H1 (cell line): ENCODE measurements at regions not wholly inside any gene's neighbourhood (a gene's known extent, or its start where the extent isn't known, plus 50 kb on each side); places are given as distances from the start of the nearest gene placed in this dataset.

ENCODE experiments used
- CTCF ChIA-PET: fragments of 300-600 bp; sonication (Branson Sonifier 250); formaldehyde crosslinking; loops from one replicate; lab custom pipeline; 2021; ENCODE audit not compliant: partially characterized antibody; lab: Charles Lee
- POLR2A ChIA-PET: fragments of 300-600 bp; sonication (Branson Sonifier 250); formaldehyde crosslinking; loops from one replicate; lab custom pipeline; 2021; ENCODE audit warnings: inconsistent platforms; ENCODE audit not compliant: partially characterized antibody; lab: Charles Lee
- DNase-seq, 2 experiments: peaks; one replicate each; pipeline versions ENCODE4 v3.0.0 to v3.0.0-alpha.2; 2010 to 2022; ENCODE audit warnings: low spot score in 2 of 2, low read depth in 1 of 2, mixed read lengths in 1 of 2
- FAIRE-seq: peaks from 2 replicates; lab custom pipeline; 2011; peaks lifted over from hg19 to GRCh38; lab: Jason Lieb, UNC
- H2AFZ ChIP-seq: 2 replicates; pipeline ENCODE4 v1.8.1; 2012; ENCODE audit warnings: low read length, inconsistent platforms
- H2AK5ac ChIP-seq: 2 replicates; pipeline ENCODE4 v1.6.1; 2013; ENCODE audit warnings: low read depth, low read length
- H2BK120ac ChIP-seq: replicated peaks from 2 replicates; pipeline ENCODE3; 2013; ENCODE audit warnings: low read depth, low read length, inconsistent platforms
- H2BK12ac ChIP-seq: 2 replicates; pipeline ENCODE4 v1.6.1; 2013; ENCODE audit warnings: low read depth, low read length
- H2BK15ac ChIP-seq: 2 replicates; pipeline ENCODE4 v1.6.1; 2013; ENCODE audit warnings: low read length
- H2BK20ac ChIP-seq: 2 replicates; pipeline ENCODE4 v1.6.1; 2013; ENCODE audit warnings: low read length
- H2BK5ac ChIP-seq: 2 replicates; pipeline ENCODE4 v1.6.1; 2013; ENCODE audit warnings: low read depth, low read length
- H3K14ac ChIP-seq: 2 replicates; pipeline ENCODE4 v1.6.1; 2013; ENCODE audit warnings: inconsistent platforms; ENCODE audit not compliant: insufficient read length
- H3K18ac ChIP-seq: 2 replicates; pipeline ENCODE4 v1.6.1; 2013; ENCODE audit warnings: low read length; ENCODE audit errors: extremely low read depth
- H3K23ac ChIP-seq: 2 replicates; pipeline ENCODE4 v1.6.1; 2013; ENCODE audit warnings: inconsistent platforms; ENCODE audit not compliant: insufficient read length
- H3K23me2 ChIP-seq: 2 replicates; pipeline ENCODE4 v1.6.1; 2013; ENCODE audit warnings: low read depth, low read length
- H3K27ac ChIP-seq: 2 replicates; pipeline ENCODE4 v1.6.1; 2011; ENCODE audit warnings: low read depth, low read length, inconsistent platforms
- H3K27me3 ChIP-seq, 4 experiments: replicated peaks in 1 of 4; 1 replicate in 1 of 4; 2 replicates in 3 of 4; pipeline versions ENCODE4 v1.6.1 to v1.8.1; 2011 to 2013; ENCODE audit warnings: low read length in 3 of 4, mild to moderate bottlenecking in 3 of 4, inconsistent platforms in 2 of 4, mixed read lengths in 2 of 4, moderate library complexity in 1 of 4; ENCODE audit not compliant: control insufficient read depth in 3 of 4, insufficient read depth in 3 of 4; ENCODE audit errors: extremely low read depth in 1 of 4
- H3K36me3 ChIP-seq, 4 experiments: 2 replicates each; pipeline versions ENCODE4 v1.6.1 to v1.8.1; 2011 to 2013; ENCODE audit warnings: mild to moderate bottlenecking in 4 of 4, low read length in 3 of 4, moderate library complexity in 2 of 4, control low read depth in 1 of 4, inconsistent platforms in 1 of 4; ENCODE audit not compliant: insufficient read depth in 4 of 4, control insufficient read depth in 2 of 4
- H3K4ac ChIP-seq: replicated peaks from 2 replicates; pipeline ENCODE3; 2013; ENCODE audit warnings: low read length, low read depth, mixed read lengths, inconsistent platforms; ENCODE audit not compliant: insufficient read length
- H3K4me1 ChIP-seq, 4 experiments: replicated peaks in 1 of 4; 1 replicate in 1 of 4; 2 replicates in 3 of 4; pipeline versions ENCODE4 v1.6.1 to v1.8.1; 2011 to 2013; ENCODE audit warnings: low read length in 3 of 4, inconsistent platforms in 2 of 4, mixed read lengths in 1 of 4; ENCODE audit not compliant: insufficient read depth in 4 of 4, control insufficient read depth in 3 of 4
- H3K4me2 ChIP-seq, 2 experiments: 2 replicates each; pipeline versions ENCODE4 v1.6.1 to v1.8.1; 2011 to 2013; ENCODE audit warnings: low read depth in 2 of 2, low read length in 2 of 2, control low read depth in 1 of 2, inconsistent platforms in 1 of 2, mild to moderate bottlenecking in 1 of 2; ENCODE audit not compliant: insufficient read depth in 1 of 2
- H3K4me3 ChIP-seq, 4 experiments: fragments of 200-600, 300-600 bp in 1 of 4; sonication (generic), shearing (Covaris generic), sonication (Bioruptor Twin) in 1 of 4; 2 replicates each; pipeline versions ENCODE4 v1.5.1 to v1.8.1; 2011 to 2016; ENCODE audit warnings: low read length in 4 of 4, low read depth in 3 of 4, control low read depth in 2 of 4, inconsistent platforms in 2 of 4, mild to moderate bottlenecking in 2 of 4, mixed read lengths in 1 of 4, moderate library complexity in 1 of 4; ENCODE audit not compliant: insufficient read depth in 2 of 4; ENCODE audit errors: extremely low read depth in 1 of 4
- H3K56ac ChIP-seq: replicated peaks from 2 replicates; pipeline ENCODE3; 2013; ENCODE audit warnings: low read depth, mild to moderate bottlenecking, mixed read lengths, low read length, inconsistent platforms; ENCODE audit not compliant: insufficient read length
- H3K79me1 ChIP-seq: 2 replicates; pipeline ENCODE4 v1.6.1; 2013; ENCODE audit warnings: low read depth, low read length, control low read depth
- H3K79me2 ChIP-seq, 2 experiments: 2 replicates each; pipeline versions ENCODE4 v1.6.1 to v1.8.1; 2012 to 2013; ENCODE audit warnings: low read length in 2 of 2, mild to moderate bottlenecking in 2 of 2, inconsistent platforms in 1 of 2; ENCODE audit not compliant: insufficient read depth in 2 of 2, control insufficient read depth in 1 of 2
- H3K9ac ChIP-seq, 4 experiments: replicated peaks in 1 of 4; 1 replicate in 1 of 4; 2 replicates in 3 of 4; pipeline versions ENCODE4 v1.6.1 to v1.8.1; 2011 to 2013; ENCODE audit warnings: low read depth in 3 of 4, low read length in 3 of 4, control low read depth in 2 of 4, mild to moderate bottlenecking in 2 of 4, moderate library complexity in 2 of 4, inconsistent platforms in 1 of 4; ENCODE audit errors: extremely low read depth in 1 of 4
- H3K9me3 ChIP-seq, 2 experiments: 2 replicates each; pipeline versions ENCODE4 v1.6.1 to v1.8.1; 2012 to 2013; ENCODE audit warnings: mild to moderate bottlenecking in 2 of 2, moderate library complexity in 2 of 2, control low read depth in 1 of 2, inconsistent platforms in 1 of 2, low read depth in 1 of 2, low read length in 1 of 2, mixed read lengths in 1 of 2; ENCODE audit not compliant: insufficient read depth in 2 of 2
- H4K20me1 ChIP-seq, 2 experiments: replicated peaks in 1 of 2; 2 replicates each; pipeline versions ENCODE3 to v1.8.1; 2011 to 2013; ENCODE audit warnings: inconsistent platforms in 2 of 2, low read length in 2 of 2, mild to moderate bottlenecking in 1 of 2; ENCODE audit not compliant: insufficient read depth in 2 of 2, control insufficient read depth in 1 of 2
- H4K5ac ChIP-seq: 2 replicates; pipeline ENCODE4 v1.6.1; 2013; ENCODE audit warnings: low read length, low read depth, mixed read lengths, inconsistent platforms; ENCODE audit not compliant: insufficient read length
- H4K8ac ChIP-seq: 2 replicates; pipeline ENCODE4 v1.8.0; 2013; ENCODE audit warnings: mild to moderate bottlenecking, moderate library complexity, low read length, inconsistent platforms; ENCODE audit not compliant: insufficient read depth; ENCODE audit errors: extremely low read depth
- H4K91ac ChIP-seq: replicated peaks from 2 replicates; pipeline ENCODE3; 2013; ENCODE audit warnings: low read length, mixed read lengths, inconsistent platforms; ENCODE audit not compliant: insufficient read length
- BCL11A ChIP-seq, 2 experiments: IDR thresholded peaks; one replicate each; pipeline ENCODE4 v1.6.1; 2011; ENCODE audit warnings: low read depth in 2 of 2, low read length in 2 of 2, mild to moderate bottlenecking in 2 of 2
- CHD1 ChIP-seq: IDR thresholded peaks from 2 replicates; pipeline ENCODE4 v1.6.1; 2012; ENCODE audit warnings: low read depth, low read length, improper control_type of control experiment
- KDM4A ChIP-seq: IDR thresholded peaks from one replicate; pipeline ENCODE4 v1.7.1; 2012; ENCODE audit warnings: low read depth, mild to moderate bottlenecking, moderate library complexity, low read length, inconsistent platforms; ENCODE audit not compliant: severe bottlenecking
- TEAD4 ChIP-seq: IDR thresholded peaks from 2 replicates; pipeline ENCODE4 v1.6.1; 2012; ENCODE audit warnings: low read depth, low read length, inconsistent platforms, mixed read lengths
- ZNF274 ChIP-seq: IDR thresholded peaks from 2 replicates; pipeline ENCODE4 v1.7.0; 2012; ENCODE audit warnings: low read length, borderline replicate concordance; ENCODE audit errors: extremely low read depth
- WGBS, 2 experiments: shearing (Covaris generic) in 1 of 2; methylation state at CpG; one replicate each; pipeline versions ENCODE4 v1.1.6 to v1.1.7; 2013 to 2015; ENCODE audit warnings: low lambda C conversion rate in 2 of 2, mixed read lengths in 2 of 2, inconsistent platforms in 1 of 2, low coverage in 1 of 2, missing lambda C conversion rate in 1 of 2; ENCODE audit not compliant: insufficient replicate concordance in 2 of 2, insufficient coverage in 1 of 2, insufficient read length in 1 of 2; ENCODE audit errors: extremely low coverage in 1 of 2, missing lambda C conversion rate in 1 of 2; 5-methylcytosine and 5-hydroxymethylcytosine counted together
- TF ChIP-seq, protein P1 (sequence below): IDR thresholded peaks from 2 replicates; pipeline ENCODE4 v1.6.1; 2011; ENCODE audit warnings: low read depth, mild to moderate bottlenecking, low read length; ENCODE audit not compliant: insufficient read depth
- TF ChIP-seq, protein P2 (sequence below): IDR thresholded peaks from 2 replicates; pipeline ENCODE4 v1.6.1; 2012; ENCODE audit warnings: low read length, inconsistent platforms
- TF ChIP-seq, protein P3 (sequence below): IDR thresholded peaks from 2 replicates; pipeline ENCODE4 v1.6.1; 2012; ENCODE audit warnings: inconsistent platforms
- TF ChIP-seq, protein P4 (sequence below), 3 experiments: IDR thresholded peaks; 1 replicate in 2 of 3; 2 replicates in 1 of 3; pipeline versions ENCODE4 v1.5.1 to v1.6.1; 2011; ENCODE audit warnings: low read length in 3 of 3, mild to moderate bottlenecking in 3 of 3, inconsistent platforms in 2 of 3, low read depth in 1 of 3, moderate library complexity in 1 of 3; ENCODE audit not compliant: insufficient read depth in 1 of 3; ENCODE audit errors: control extremely low read depth in 1 of 3

DNA sequence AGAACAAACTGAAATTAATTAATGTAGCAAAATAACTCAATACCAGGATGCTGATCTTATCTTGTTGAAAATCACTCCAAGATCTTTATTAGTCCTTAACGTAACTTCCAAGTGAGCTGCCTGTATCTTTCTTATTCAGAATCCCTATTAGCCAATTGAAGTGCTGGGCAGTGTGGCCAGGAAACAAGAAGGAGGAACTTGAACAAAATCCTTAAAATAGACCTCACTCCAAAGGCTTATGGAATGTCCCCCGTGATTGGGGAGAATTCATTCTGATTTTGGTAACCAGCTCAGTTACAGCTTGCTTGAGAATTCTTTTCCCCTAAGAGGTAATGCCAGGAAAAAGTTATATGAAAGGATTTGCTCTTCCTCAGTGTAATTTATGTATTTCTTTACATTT lies 171.0 kb downstream of the DEPDC1B start:
- Histone ChIP-seq H3K36me3 (no peaks in the 10 kb centered on the region), H4K8ac (no peak overlapping the region), H3K4ac (no peak overlapping the region), H3K9me3 (peaks cover 0 to 2% of the 10 kb centered on the region in 2 experiments; a peak in 1 of 4 replicates), H3K27ac (no peak overlapping the region), H3K79me1 (no peaks in the 10 kb centered on the region), H2BK12ac (no peak overlapping the region), H3K4me3 (no peak overlapping the region), H3K27me3 (no peaks in the 10 kb centered on the region), H3K14ac (no peak overlapping the region), H3K79me2 (no peaks in the 10 kb centered on the region), H2BK15ac (no peak overlapping the region), H2BK20ac (no peak overlapping the region), H2BK5ac (no peak overlapping the region), H2AFZ (no peak overlapping the region), H3K4me1 (peaks cover 0 to 4% (median 0%) of the 10 kb centered on the region in 4 experiments; a peak in 1 of 7 replicates), H4K5ac (no peak overlapping the region), H2AK5ac (no peak overlapping the region), H2BK120ac (no peak overlapping the region), H3K23me2 (no peaks in the 10 kb centered on the region), H3K56ac (no peak overlapping the region), H3K4me2 (no peak overlapping the region), H4K20me1 (no peaks in the 10 kb centered on the region), H3K18ac (no peak overlapping the region), H3K23ac (no peak overlapping the region), H3K9ac (no peak overlapping the region), H4K91ac (no peak overlapping the region)
- FAIRE-seq (no peak), DNase-seq (no peak)
- 86% methylated on average over 2 of the region's 2 CpGs; no CpG with 5 or more reads in 1 of the 2 experiments for WGBS, 2 experiments
- CTCF ChIA-PET, result interaction anchor here (0.6 to 0.8 kb wide), 4 partner anchors 8 to 650 kb away, joined by 3 read pairs; no protein-coding TSS in a partner anchor
- POLR2A ChIA-PET, result no interaction called here
- TF ChIP-seq ZNF274 (no peak), BCL11A (IDR thresholded peaks at IDR 0.05; ENCODE audit: low read depth in 2 of 2, low read length in 2 of 2) (no peak), TEAD4 (no peak), KDM4A (no peak), CHD1 (no peak)
- TF ChIP-seq, protein P1, sequence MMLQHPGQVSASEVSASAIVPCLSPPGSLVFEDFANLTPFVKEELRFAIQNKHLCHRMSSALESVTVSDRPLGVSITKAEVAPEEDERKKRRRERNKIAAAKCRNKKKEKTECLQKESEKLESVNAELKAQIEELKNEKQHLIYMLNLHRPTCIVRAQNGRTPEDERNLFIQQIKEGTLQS, result no peak
- TF ChIP-seq, protein P2, sequence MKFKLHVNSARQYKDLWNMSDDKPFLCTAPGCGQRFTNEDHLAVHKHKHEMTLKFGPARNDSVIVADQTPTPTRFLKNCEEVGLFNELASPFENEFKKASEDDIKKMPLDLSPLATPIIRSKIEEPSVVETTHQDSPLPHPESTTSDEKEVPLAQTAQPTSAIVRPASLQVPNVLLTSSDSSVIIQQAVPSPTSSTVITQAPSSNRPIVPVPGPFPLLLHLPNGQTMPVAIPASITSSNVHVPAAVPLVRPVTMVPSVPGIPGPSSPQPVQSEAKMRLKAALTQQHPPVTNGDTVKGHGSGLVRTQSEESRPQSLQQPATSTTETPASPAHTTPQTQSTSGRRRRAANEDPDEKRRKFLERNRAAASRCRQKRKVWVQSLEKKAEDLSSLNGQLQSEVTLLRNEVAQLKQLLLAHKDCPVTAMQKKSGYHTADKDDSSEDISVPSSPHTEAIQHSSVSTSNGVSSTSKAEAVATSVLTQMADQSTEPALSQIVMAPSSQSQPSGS, result no peak
- TF ChIP-seq, protein P3, sequence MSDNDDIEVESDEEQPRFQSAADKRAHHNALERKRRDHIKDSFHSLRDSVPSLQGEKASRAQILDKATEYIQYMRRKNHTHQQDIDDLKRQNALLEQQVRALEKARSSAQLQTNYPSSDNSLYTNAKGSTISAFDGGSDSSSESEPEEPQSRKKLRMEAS, result no peak
- TF ChIP-seq, protein P4, sequence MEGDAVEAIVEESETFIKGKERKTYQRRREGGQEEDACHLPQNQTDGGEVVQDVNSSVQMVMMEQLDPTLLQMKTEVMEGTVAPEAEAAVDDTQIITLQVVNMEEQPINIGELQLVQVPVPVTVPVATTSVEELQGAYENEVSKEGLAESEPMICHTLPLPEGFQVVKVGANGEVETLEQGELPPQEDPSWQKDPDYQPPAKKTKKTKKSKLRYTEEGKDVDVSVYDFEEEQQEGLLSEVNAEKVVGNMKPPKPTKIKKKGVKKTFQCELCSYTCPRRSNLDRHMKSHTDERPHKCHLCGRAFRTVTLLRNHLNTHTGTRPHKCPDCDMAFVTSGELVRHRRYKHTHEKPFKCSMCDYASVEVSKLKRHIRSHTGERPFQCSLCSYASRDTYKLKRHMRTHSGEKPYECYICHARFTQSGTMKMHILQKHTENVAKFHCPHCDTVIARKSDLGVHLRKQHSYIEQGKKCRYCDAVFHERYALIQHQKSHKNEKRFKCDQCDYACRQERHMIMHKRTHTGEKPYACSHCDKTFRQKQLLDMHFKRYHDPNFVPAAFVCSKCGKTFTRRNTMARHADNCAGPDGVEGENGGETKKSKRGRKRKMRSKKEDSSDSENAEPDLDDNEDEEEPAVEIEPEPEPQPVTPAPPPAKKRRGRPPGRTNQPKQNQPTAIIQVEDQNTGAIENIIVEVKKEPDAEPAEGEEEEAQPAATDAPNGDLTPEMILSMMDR (IDR thresholded peaks at IDR 0.05; ENCODE audit: control extremely low read depth in 1 of 3, insufficient read depth in 1 of 3, low read depth in 1 of 3, low read length in 3 of 3), result no peak
